Stimulated activated CD4-positive, alpha-beta T cell treated with anti-CD3 and anti-CD28 coated beads, Interleukin-4, amount 100 ng/mL, for 4 hours (primary cell): ENCODE measurements at regions not wholly inside any gene's neighbourhood (a gene's known extent, or its start where the extent isn't known, plus 50 kb on each side); places are given as distances from the start of the nearest gene placed in this dataset.
"Not testable (repeated sequence)": the region's sequence is repeated elsewhere in the genome, so short reads cannot be mapped to it uniquely, and the experiment has no call there.

Source experiments
- DNase-seq, 2 experiments: peaks; one replicate each; pipeline ENCODE4 v3.0.0-alpha.2; 2020

DNA sequence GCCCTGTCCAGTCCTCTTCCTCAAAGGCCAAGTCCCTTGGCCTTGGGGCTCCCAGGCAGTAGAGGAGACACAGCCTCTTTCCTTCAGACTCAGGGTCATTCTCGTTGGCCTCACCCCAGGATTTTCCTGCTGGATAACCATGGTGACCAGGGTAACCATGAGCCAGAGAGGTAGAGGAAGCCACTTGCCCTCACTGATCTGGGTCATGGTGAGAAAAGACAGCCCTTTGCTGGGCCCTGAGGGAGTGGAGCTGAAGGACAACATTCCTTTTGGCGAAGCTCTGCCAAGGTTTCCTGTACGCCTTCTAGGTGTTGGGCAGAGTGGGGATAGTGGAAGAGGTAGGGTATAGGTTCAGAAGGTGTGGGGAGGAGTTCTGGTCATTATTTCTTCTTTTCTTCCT lies 53.1 kb upstream of the WNT4 start:
- DNase-seq = no peak

DNA sequence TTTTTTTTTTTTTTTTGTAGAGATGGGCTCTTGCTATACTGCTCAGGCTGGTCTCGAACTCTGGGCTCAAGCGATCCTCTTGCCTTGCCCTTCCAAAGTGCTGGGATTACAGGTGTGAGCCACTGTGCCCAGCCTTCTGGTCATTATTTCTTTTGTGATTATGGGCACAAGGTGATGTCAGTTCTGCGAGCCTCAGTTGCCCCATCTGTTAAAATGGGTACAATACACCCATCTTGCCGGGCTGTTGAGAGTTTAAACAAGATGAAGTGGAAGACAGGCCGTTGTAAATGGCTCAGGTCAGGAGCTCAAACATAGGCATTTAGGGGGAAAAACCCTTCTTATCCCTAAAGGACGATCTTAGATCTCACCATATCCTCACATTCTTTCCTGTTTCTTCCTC lies 53.7 kb upstream of the WNT4 start:
- no peak for DNase-seq

GRCh38 chr1:22197644-22198043 lies 54.7 kb upstream of the WNT4 start:
- DNase-seq = no peak

GRCh38 chr1:22201023-22201422 lies 58.1 kb upstream of the WNT4 start:
- no peak for DNase-seq

GRCh38 chr1:22203335-22203734 lies 60.4 kb upstream of the WNT4 start:
- no peak for DNase-seq

DNA sequence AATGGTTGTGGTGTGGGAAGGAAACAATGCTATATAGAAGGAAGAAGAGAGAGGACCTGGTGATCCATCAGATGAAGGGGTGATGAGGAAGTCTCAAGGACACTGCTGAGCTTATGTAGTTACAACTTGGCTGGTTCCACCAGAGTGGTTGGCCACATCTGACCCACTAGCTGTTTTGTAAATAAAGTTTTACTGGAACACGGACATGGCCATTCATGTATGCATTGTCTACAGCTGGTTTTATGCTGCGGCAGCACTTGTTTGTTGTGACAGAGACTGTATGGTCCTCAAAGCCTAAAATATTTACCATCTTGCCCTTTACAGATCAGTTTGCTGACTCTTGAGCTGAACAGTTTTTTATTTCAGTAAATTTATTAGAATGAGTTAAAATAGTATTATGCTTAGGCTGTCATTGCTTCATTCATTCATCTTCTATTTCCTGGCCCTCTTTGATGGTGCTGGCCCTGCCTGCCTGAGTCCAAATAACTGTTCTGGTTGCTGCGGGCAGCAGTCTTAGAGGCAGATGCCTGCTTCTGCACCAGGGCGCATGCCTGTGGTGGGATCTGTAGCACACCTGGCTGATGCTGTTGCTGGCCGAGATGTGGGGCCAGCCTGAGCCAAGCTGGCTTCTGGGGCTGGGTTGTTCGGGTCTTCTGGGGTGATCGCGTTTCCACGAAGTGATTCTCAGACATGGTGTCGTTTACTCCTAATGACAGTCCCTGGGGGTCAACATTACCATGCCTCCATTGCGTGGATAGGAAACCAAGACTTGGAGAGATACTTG lies 61.4 kb upstream of the WNT4 start:
- DNase-seq = no peak

GRCh38 chr1:22204989-22205913 lies 62.4 kb upstream of the WNT4 start:
- DNase-seq = no peak

DNA sequence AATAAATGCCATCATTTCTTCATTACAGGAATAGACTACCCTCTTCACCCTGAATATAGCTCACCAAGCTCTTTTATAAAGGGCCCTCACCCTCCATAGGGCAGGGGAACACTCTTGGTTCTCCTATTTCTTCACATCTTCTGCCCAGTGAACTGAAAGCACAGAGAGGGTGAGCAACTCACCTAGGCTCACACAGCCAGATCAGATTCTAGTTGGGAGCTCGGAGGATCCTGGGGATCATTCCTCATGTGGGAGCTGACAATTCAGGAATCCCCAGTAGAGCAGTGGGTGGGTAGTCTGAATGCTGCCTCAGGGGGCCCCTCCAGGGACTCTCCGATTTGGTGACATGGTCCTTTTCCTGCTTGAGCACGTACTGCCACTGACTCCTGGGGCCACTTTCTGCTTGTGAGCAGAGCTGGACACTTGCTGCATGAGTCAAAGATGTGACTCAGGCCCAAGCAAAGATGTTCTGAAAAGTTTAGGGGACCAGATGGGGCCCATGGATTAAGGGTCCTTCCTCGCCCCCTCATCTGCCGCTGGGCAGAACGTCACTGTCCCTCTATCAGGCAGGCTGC lies 63.7 kb upstream of the WNT4 start:
- no peak for DNase-seq

- no peak for DNase-seq
These were observed 64.8 kb upstream of the WNT4 start for GRCh38 chr1:22207511-22208267.

DNA sequence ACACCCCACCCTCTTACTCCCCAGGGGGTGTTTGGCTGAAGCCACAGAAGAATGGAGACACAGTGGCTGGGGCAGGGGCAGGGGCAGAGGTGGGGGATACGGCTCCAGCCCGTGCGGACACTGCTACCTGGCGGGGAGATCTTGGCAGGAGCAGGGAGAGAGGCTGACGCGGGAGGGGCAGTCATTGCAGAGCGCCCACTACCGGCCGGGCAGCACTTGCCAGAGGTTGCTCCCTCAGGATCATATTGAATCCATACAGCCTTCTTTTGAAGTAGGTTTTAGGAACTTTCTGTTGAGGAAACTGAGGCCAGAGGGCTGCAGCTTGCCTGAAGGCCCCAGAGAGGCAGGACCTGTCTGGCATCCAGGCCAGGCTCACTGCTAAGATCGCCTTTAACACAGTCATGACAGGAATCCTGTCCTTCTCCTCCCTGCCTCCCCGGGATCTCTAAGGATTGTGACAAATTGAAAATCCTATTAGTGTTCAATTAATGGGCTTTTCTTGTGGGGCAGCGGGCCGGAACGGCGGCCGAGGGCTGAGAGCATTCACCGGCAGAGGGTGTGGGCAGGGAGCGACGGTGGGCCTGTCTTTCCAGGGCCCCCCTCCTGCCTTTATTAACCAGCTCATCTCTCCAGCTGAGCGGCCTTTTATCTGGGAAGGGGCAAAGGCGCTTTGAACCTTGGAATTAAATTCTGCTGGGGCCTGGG lies 65.5 kb upstream of the WNT4 start:
- no peak for DNase-seq

GRCh38 chr1:22208973-22209378 lies 66.1 kb upstream of the WNT4 start:
- DNase-seq = no peak

- DNase-seq = no peak
These were observed 67.3 kb upstream of the WNT4 start for GRCh38 chr1:22210176-22210575.

- DNase-seq = no peak
These were observed 67.7 kb upstream of the WNT4 start for GRCh38 chr1:22210636-22211035.

GRCh38 chr1:22211459-22211858 lies 68.6 kb upstream of the WNT4 start:
- not testable (repeated sequence) for DNase-seq

DNA sequence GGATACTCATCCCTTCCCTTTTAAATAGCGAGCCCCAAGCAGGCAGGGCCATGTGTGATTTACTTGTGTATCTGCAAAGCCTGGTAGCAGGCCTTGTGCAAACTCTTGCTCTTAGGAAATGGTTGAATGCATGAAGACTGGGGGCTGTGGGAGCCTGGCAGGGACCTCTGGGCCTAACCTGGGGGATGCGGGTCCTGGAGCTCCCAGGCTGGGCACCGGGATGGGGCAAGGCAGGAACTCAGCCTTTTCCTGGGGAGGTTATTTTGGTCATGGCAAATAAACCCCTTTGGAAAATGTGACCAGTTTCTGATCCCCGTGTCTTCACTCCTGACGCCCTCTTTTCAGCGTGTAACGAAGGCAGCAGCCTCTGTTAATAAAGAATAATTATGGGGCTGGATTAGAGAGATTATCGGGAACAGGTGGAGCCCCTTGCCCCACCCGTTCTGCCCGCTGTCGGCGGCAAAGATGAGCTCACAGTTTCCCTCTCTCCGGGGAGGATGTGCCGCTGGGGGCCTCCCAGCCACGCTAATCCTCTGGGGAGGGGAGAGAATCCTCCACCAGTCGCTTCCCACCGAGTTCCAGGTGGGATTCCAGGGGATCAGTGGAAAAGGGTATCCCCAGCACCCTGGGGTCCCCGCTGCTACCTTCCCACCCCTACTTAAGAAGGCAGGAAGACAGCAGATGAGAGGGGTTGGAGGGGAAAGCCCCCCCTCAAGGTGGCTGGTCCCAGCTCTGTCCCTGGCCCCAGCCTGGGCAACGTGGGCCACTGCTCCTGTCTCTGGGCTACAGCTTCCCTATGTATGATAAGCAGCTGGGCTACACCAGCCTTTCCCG lies 69.7 kb upstream of the WNT4 start:
- no peak for DNase-seq

- DNase-seq = no peak
These were observed 73.5 kb upstream of the WNT4 start for GRCh38 chr1:22216210-22216883.

GRCh38 chr1:22216966-22217365 lies 74.1 kb upstream of the WNT4 start:
- DNase-seq = no peak

- no peak for DNase-seq
These were observed 75.0 kb upstream of the WNT4 start for GRCh38 chr1:22217811-22218460.

DNA sequence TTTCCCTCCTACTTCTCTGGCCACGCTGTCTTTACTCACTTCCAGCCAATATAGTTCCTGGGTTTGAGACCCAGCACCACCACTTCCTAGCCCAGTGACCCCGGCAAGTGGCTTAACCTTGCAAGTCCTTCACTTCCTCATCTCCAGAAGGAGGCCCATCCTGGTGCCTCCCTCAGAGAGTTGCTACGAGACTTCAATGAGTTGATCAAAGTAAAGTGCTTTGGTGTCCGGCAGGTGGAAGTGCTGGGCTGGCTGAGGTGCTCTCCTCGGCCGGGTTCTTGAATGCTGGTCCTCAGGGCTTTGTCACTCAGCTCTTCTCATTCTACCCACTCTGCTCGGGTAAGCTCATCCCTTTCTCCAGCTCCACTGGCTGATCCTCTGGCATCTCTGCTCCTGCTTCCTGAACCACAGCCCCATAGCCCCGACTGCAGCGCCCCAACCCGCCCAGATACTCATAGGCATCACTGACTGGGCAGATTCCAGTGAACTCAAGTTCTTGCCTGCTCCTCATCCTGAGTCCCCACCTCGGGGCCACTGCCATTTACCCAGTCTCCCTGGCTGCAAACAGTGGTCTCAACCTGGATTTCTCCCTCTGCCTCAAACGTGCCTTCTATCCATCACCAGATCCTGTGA lies 75.8 kb upstream of the WNT4 start:
- no peak for DNase-seq
